ENCODE measurements at regions not wholly inside any gene's neighbourhood (a gene's known extent, or its start where the extent isn't known, plus 50 kb on each side); places are given as distances from the start of the nearest gene placed in this dataset.

- Histone ChIP-seq H3K4me1 (ENCODE audit: insufficient read depth, low read length) (peaks cover 9% of the 10 kb centered on the region; the same call in 1 of the 2 replicates), H3K4me3 (replicated peaks in 1 of 3; ENCODE audit: insufficient read depth in 1 of 3, low read depth in 2 of 3, low read length in 3 of 3) (no peak overlapping the region), H3K27me3 (ENCODE audit: control insufficient read depth in 1 of 2, insufficient read depth in 2 of 2, low read length in 2 of 2) (peaks cover 0 to 12% of the 10 kb centered on the region in 2 experiments; a peak in 2 of 5 replicates), H3K9me3 (ENCODE audit: low read length) (no peaks in the 10 kb centered on the region), H3K79me2 (ENCODE audit: insufficient read depth, low read length) (no peaks in the 10 kb centered on the region), H3K36me3 (replicated peaks in 1 of 2; ENCODE audit: control insufficient read depth in 1 of 2, insufficient read depth in 2 of 2, low read length in 2 of 2) (no peaks in the 10 kb centered on the region), H3K9ac (ENCODE audit: insufficient read depth, low read depth, low read length) (no peak overlapping the region), H3K4me2 (ENCODE audit: low read depth, low read length) (no peak overlapping the region), H3K27ac (ENCODE audit: extremely low read length, insufficient read depth, low read length) (no peak overlapping the region), H2AFZ (ENCODE audit: low read length) (no peak overlapping the region), H4K20me1 (ENCODE audit: insufficient read depth, low read length) (no peaks in the 10 kb centered on the region)
- in situ Hi-C loops (cut with HindIII; ENCODE audit: extremely low pct_ligation_motif_present, low pct_unique_long_range_greater_than_20kb) = no loop called here
- BruUV-seq (replicated peaks) = no TSS peak
- FAIRE-seq (no peak), DNase-seq (ENCODE audit: low spot score) (no peak), ATAC-seq (no peak)
- TF ChIP-seq ZNF556 (CRISPR knock-in tag; IDR thresholded peaks at IDR 0.05; ENCODE audit: borderline replicate concordance) = no peak
- no peak for TF ChIP-seq ADNP (CRISPR knock-in tag; IDR thresholded peaks at IDR 0.05)
- TF ChIP-seq ZNF441 (CRISPR knock-in tag; IDR thresholded peaks at IDR 0.05; ENCODE audit: borderline replicate concordance) = no peak
- no peak for TF ChIP-seq DRAP1 (CRISPR knock-in tag; IDR thresholded peaks at IDR 0.05)
- no peak for TF ChIP-seq SMAD1 (CRISPR knock-in tag; IDR thresholded peaks at IDR 0.05; ENCODE audit: borderline replicate concordance, low read depth)
- TF ChIP-seq NFYC (CRISPR knock-in tag; IDR thresholded peaks at IDR 0.05) = no peak
- TF ChIP-seq KLF12 (CRISPR knock-in tag; IDR thresholded peaks at IDR 0.05; ENCODE audit: borderline replicate concordance) = no peak
- no peak for TF ChIP-seq ZC3H4 (CRISPR knock-in tag; IDR thresholded peaks at IDR 0.05; ENCODE audit: borderline replicate concordance)
- no peak for TF ChIP-seq ZNF292 (CRISPR knock-in tag; IDR thresholded peaks at IDR 0.05; ENCODE audit: borderline replicate concordance, low read depth)
- TF ChIP-seq NFIC (IDR thresholded peaks at IDR 0.05; ENCODE audit: low read length) = no peak
- no peak for TF ChIP-seq TCF7L2 (IDR thresholded peaks at IDR 0.05; ENCODE audit: low read depth, low read length)
- TF ChIP-seq KDM6A (CRISPR knock-in tag; IDR thresholded peaks at IDR 0.05; ENCODE audit: low read depth) = no peak
- TF ChIP-seq ZNF543 (CRISPR knock-in tag; IDR thresholded peaks at IDR 0.05) = no peak
- TF ChIP-seq ZNF790 (CRISPR knock-in tag; IDR thresholded peaks at IDR 0.05; ENCODE audit: borderline replicate concordance) = no peak
- 46% methylated on average over 7 of the region's 7 CpGs for WGBS (ENCODE audit: low lambda C conversion rate)
- ChIA-PET POLR2A (no interaction called here), CTCF (ENCODE audit: low intra/inter-chr PET ratio, low total read pairs) (no interaction called here)
- intact Hi-C loops (cut with micrococcal nuclease; ENCODE audit: unreplicated experiment) = no loop called here
Observed at GRCh38 chr17:15175356-15175755, 89.8 kb downstream of the PMP22 start.

Measured in HepG2 (cell line).